Astrocyte (in vitro differentiated cells and primary cell): ENCODE measurements at regions not wholly inside any gene's neighbourhood (a gene's known extent, or its start where the extent isn't known, plus 50 kb on each side); places are given as distances from the start of the nearest gene placed in this dataset.
A peak's percentile ranks its signal among the peaks of the same experiment; 100 is the strongest.
"Not testable (repeated sequence)": the region's sequence is repeated elsewhere in the genome, so short reads cannot be mapped to it uniquely, and the experiment has no call there.

Experiments used
- DNase-seq: peaks from one replicate; pipeline ENCODE4 v3.0.0-alpha.2; 2010; ENCODE audit warnings: low read depth
- FAIRE-seq: peaks from 2 replicates; lab custom pipeline; 2011; peaks lifted over from hg19 to GRCh38; lab: Jason Lieb, UNC
- H2AFZ ChIP-seq: 2 replicates; pipeline ENCODE4 v1.6.0; 2012; ENCODE audit warnings: low read depth, low read length, inconsistent platforms
- H3K27ac ChIP-seq: 2 replicates; pipeline ENCODE4 v1.5.1; 2011; ENCODE audit warnings: low read depth, low read length, inconsistent platforms
- H3K27me3 ChIP-seq: 2 replicates; pipeline ENCODE4 v1.6.0; 2011; ENCODE audit warnings: low read length, inconsistent platforms; ENCODE audit not compliant: insufficient read depth
- H3K36me3 ChIP-seq: 2 replicates; pipeline ENCODE4 v1.5.1; 2011; ENCODE audit warnings: low read length, inconsistent platforms; ENCODE audit not compliant: insufficient read depth
- H3K4me1 ChIP-seq: 2 replicates; pipeline ENCODE4 v1.5.1; 2011; ENCODE audit warnings: low read length, inconsistent platforms; ENCODE audit not compliant: insufficient read depth
- H3K4me2 ChIP-seq: 2 replicates; pipeline ENCODE4 v1.6.0; 2012; ENCODE audit warnings: low read length, inconsistent platforms
- H3K4me3 ChIP-seq: 2 replicates; pipeline ENCODE4 v1.5.1; 2011; ENCODE audit warnings: low read depth, mild to moderate bottlenecking, low read length, inconsistent platforms; ENCODE audit not compliant: insufficient read depth
- H3K79me2 ChIP-seq: 2 replicates; pipeline ENCODE4 v1.6.0; 2012; ENCODE audit warnings: mild to moderate bottlenecking, low read length, inconsistent platforms; ENCODE audit not compliant: insufficient read depth
- H3K9ac ChIP-seq: 2 replicates; pipeline ENCODE4 v1.6.0; 2012; ENCODE audit warnings: mild to moderate bottlenecking, low read length, inconsistent platforms
- H3K9me3 ChIP-seq: 2 replicates; pipeline ENCODE4 v1.5.1; 2012; ENCODE audit warnings: low read depth, mild to moderate bottlenecking, low read length, inconsistent platforms; ENCODE audit not compliant: insufficient read depth
- H4K20me1 ChIP-seq: 2 replicates; pipeline ENCODE4 v1.6.0; 2012; ENCODE audit warnings: low read length, inconsistent platforms; ENCODE audit not compliant: insufficient read depth
- H3K27ac Mint-ChIP-seq: one replicate; pipeline ENCODE4 v1.8.0; 2021; ENCODE audit warnings: mild to moderate bottlenecking, mixed read lengths; ENCODE audit not compliant: unreplicated experiment
- H3K27me3 Mint-ChIP-seq: one replicate; pipeline ENCODE4 v1.8.0; 2021; ENCODE audit warnings: low read depth, mixed read lengths; ENCODE audit not compliant: unreplicated experiment
- H3K36me3 Mint-ChIP-seq: one replicate; pipeline ENCODE4 v1.8.0; 2021; ENCODE audit warnings: low read depth, mixed read lengths; ENCODE audit not compliant: unreplicated experiment
- H3K4me1 Mint-ChIP-seq: one replicate; pipeline ENCODE4 v1.8.0; 2021; ENCODE audit warnings: low read depth, mixed read lengths; ENCODE audit not compliant: unreplicated experiment
- H3K4me3 Mint-ChIP-seq: one replicate; pipeline ENCODE4 v1.8.0; 2021; ENCODE audit warnings: mild to moderate bottlenecking, moderate library complexity, mixed read lengths; ENCODE audit not compliant: unreplicated experiment
- H3K9me3 Mint-ChIP-seq: one replicate; pipeline ENCODE4 v1.8.0; 2021; ENCODE audit warnings: mild to moderate bottlenecking, mixed read lengths; ENCODE audit not compliant: unreplicated experiment

DNA sequence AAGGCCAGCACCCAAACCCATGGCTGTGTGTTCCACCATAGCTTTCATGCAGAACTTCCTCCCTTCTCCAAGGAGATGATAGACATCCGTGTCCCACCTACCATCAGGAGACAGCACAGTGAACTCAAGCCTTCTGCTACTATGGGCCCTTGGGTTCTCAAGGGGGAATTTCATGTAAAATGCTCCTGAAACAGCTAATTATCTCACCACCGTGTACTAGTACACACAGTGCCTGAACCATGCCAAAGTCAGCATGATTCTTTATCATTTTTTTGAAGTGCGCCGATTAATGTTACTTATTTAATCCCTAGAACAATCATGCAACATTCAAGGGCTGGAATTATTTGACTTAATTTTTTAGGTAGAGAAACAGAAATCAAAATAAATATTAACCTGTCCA, 151.7 kb downstream of the FAM72C start:
- not testable (repeated sequence) for H3K4me1 Mint-ChIP-seq, H3K27me3 Mint-ChIP-seq, H3K4me3 ChIP-seq

GRCh38 chr1:143816369-143816768, 155.4 kb downstream of the FAM72C start:
- not testable (repeated sequence) for H3K27ac ChIP-seq, H3K27ac Mint-ChIP-seq, H2AFZ ChIP-seq, H3K36me3 Mint-ChIP-seq, H3K9me3 Mint-ChIP-seq, H3K4me1 ChIP-seq, H3K36me3 ChIP-seq, H3K9me3 ChIP-seq, H3K4me1 Mint-ChIP-seq, H4K20me1 ChIP-seq, H3K27me3 Mint-ChIP-seq, H3K4me3 ChIP-seq, H3K27me3 ChIP-seq, H3K4me2 ChIP-seq, H3K4me3 Mint-ChIP-seq, DNase-seq, H3K9ac ChIP-seq, H3K79me2 ChIP-seq, FAIRE-seq

More for the DNA sequence above, 151.7 kb downstream of the FAM72C start:
- not testable (repeated sequence) for H4K20me1 ChIP-seq, H3K27me3 ChIP-seq, H3K4me2 ChIP-seq, H3K4me1 ChIP-seq, H3K4me3 Mint-ChIP-seq, DNase-seq, H3K9ac ChIP-seq, H3K9me3 Mint-ChIP-seq, H3K9me3 ChIP-seq, H3K36me3 Mint-ChIP-seq, FAIRE-seq, H2AFZ ChIP-seq, H3K27ac ChIP-seq, H3K79me2 ChIP-seq, H3K36me3 ChIP-seq, H3K27ac Mint-ChIP-seq

DNA sequence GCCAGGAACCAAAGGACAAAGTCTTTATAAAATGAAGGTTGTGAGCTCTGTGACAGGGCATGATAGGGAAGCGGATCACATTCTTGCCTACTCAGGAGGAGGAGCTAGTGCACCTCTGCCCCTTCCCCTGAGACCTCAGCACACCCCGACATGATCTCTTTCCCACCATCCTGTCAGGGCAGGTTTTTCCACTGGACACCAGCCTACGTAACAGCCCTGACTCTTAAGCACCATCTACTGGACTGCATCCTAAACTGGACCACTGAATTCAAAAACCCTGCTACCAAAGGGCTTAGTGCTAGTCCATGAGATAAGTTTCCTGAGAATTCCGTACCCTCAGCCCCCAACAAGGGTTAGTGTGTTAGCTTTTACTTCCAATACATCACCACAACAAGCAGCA, 166.4 kb downstream of the FAM72C start:
- not testable (repeated sequence) for DNase-seq, H2AFZ ChIP-seq, H3K9ac ChIP-seq, H3K27ac Mint-ChIP-seq, H3K27me3 Mint-ChIP-seq, H3K4me1 Mint-ChIP-seq, H3K4me3 Mint-ChIP-seq, H3K4me1 ChIP-seq, H4K20me1 ChIP-seq, H3K4me2 ChIP-seq, H3K27me3 ChIP-seq, H3K9me3 Mint-ChIP-seq, FAIRE-seq, H3K27ac ChIP-seq, H3K79me2 ChIP-seq, H3K4me3 ChIP-seq, H3K9me3 ChIP-seq, H3K36me3 Mint-ChIP-seq, H3K36me3 ChIP-seq

DNA sequence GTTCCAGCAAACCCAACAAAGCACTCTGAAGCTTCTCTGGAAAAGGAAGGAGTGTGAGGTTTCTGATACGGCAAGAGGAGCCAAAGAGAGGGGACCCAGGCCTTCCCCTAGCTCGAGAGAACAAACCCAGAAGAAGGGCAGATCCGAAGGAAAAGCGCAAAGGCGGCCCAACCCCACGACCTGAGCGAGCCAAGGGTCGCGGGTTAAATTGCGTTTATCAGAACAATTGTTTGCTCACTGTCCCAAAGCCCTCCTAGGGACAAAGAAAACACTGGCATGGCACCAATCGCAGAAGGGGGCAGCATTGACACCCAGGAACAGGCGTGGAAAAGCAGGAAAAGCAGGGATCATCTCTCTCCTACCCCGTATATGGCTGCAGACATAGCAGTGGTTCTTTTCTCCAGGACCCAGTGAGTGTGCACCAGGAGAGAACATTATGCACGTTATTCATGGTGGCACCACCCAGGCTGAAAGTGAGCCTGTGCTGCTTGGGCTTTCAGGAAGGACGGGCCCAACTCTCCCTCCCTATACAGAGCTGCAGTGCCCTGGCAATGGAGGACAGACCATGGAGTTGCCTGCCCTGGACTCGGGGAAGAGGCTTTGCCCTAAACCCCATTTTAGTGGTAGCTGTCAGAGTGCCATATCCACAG, 167.0 kb downstream of the FAM72C start:
- H3K9ac ChIP-seq, H3K27ac Mint-ChIP-seq, H2AFZ ChIP-seq, H4K20me1 ChIP-seq, H3K4me3 ChIP-seq, H3K27me3 ChIP-seq, H3K4me1 ChIP-seq, FAIRE-seq, H3K27ac ChIP-seq, H3K79me2 ChIP-seq, H3K9me3 Mint-ChIP-seq, H3K36me3 ChIP-seq, H3K27me3 Mint-ChIP-seq, H3K4me1 Mint-ChIP-seq, DNase-seq, H3K36me3 Mint-ChIP-seq, H3K9me3 ChIP-seq: not testable (repeated sequence)
- peak overlapping the region; percentile 52 for H3K4me2 ChIP-seq
- H3K4me3 Mint-ChIP-seq: peak overlapping the region; percentile 72

- not testable (repeated sequence) for H3K4me1 ChIP-seq, H3K9me3 ChIP-seq, H3K36me3 ChIP-seq, H3K9ac ChIP-seq, H3K27me3 Mint-ChIP-seq, H3K9me3 Mint-ChIP-seq, H3K79me2 ChIP-seq, FAIRE-seq, H3K36me3 Mint-ChIP-seq, H3K4me1 Mint-ChIP-seq, H3K27me3 ChIP-seq, H3K27ac Mint-ChIP-seq, H4K20me1 ChIP-seq, H3K27ac ChIP-seq
- Histone ChIP-seq H3K4me3 (peak overlapping the region; percentile 64), H3K4me2 (peak overlapping the region; percentile 84), H2AFZ (peak overlapping the region; percentile 63)
- peak overlapping the region; percentile 83 for H3K4me3 Mint-ChIP-seq
- peak; percentile 0 for DNase-seq
These were observed 167.8 kb downstream of the FAM72C start for GRCh38 chr1:143803927-143804411.

GRCh38 chr1:143803095-143803494, 168.7 kb downstream of the FAM72C start:
- not testable (repeated sequence) for H3K9me3 ChIP-seq, H3K9me3 Mint-ChIP-seq, H3K27ac Mint-ChIP-seq, FAIRE-seq, H3K27me3 Mint-ChIP-seq, H3K4me1 Mint-ChIP-seq, H3K27me3 ChIP-seq, DNase-seq, H3K4me2 ChIP-seq, H3K4me3 ChIP-seq, H3K27ac ChIP-seq, H3K4me3 Mint-ChIP-seq, H3K79me2 ChIP-seq, H3K9ac ChIP-seq, H2AFZ ChIP-seq, H3K36me3 ChIP-seq, H3K4me1 ChIP-seq, H4K20me1 ChIP-seq, H3K36me3 Mint-ChIP-seq
